ENCODE measurements at regions not wholly inside any gene's neighbourhood (a gene's known extent, or its start where the extent isn't known, plus 50 kb on each side); places are given as distances from the start of the nearest gene placed in this dataset.

- TF ChIP-seq CTCF (IDR thresholded peaks at IDR 0.05; ENCODE audit: insufficient read depth, low read depth, low read length), result no peak
- H3K4me3 ChIP-seq (ENCODE audit: low read depth, low read length), result no peak overlapping the region
- no peak for DNase-seq (ENCODE audit: low read depth)
Measured at GRCh38 chr9:79301085-79301484, 270.7 kb upstream of the TLE4 start.

GRCh38 chr9:79301551-79302391 lies 270.0 kb upstream of the TLE4 start:
- no peak overlapping the region for H3K4me3 ChIP-seq (ENCODE audit: low read depth, low read length)
- no peak for DNase-seq (ENCODE audit: low read depth)
- no peak for TF ChIP-seq CTCF (IDR thresholded peaks at IDR 0.05; ENCODE audit: insufficient read depth, low read depth, low read length)

- TF ChIP-seq CTCF (IDR thresholded peaks at IDR 0.05; ENCODE audit: insufficient read depth, low read depth, low read length), result no peak
- no peak overlapping the region for H3K4me3 ChIP-seq (ENCODE audit: low read depth, low read length)
- no peak for DNase-seq (ENCODE audit: low read depth)
Measured at GRCh38 chr9:79302569-79302968, 269.2 kb upstream of the TLE4 start.

GRCh38 chr9:79308012-79308411 lies 263.8 kb upstream of the TLE4 start:
- no peak overlapping the region for H3K4me3 ChIP-seq (ENCODE audit: low read depth, low read length)
- no peak for TF ChIP-seq CTCF (IDR thresholded peaks at IDR 0.05; ENCODE audit: insufficient read depth, low read depth, low read length)
- DNase-seq (ENCODE audit: low read depth), result no peak

GRCh38 chr9:79312686-79313421 lies 258.9 kb upstream of the TLE4 start:
- no peak for TF ChIP-seq CTCF (IDR thresholded peaks at IDR 0.05; ENCODE audit: insufficient read depth, low read depth, low read length)
- DNase-seq (ENCODE audit: low read depth), result no peak
- no peak overlapping the region for H3K4me3 ChIP-seq (ENCODE audit: low read depth, low read length)

- DNase-seq (ENCODE audit: low read depth), result no peak
- no peak for TF ChIP-seq CTCF (IDR thresholded peaks at IDR 0.05; ENCODE audit: insufficient read depth, low read depth, low read length)
- no peak overlapping the region for H3K4me3 ChIP-seq (ENCODE audit: low read depth, low read length)
Measured at GRCh38 chr9:79325501-79325900, 246.3 kb upstream of the TLE4 start.

Data from fibroblast of villous mesenchyme (primary cell).